GM21360 (cell line): ENCODE measurements at regions not wholly inside any gene's neighbourhood (a gene's known extent, or its start where the extent isn't known, plus 50 kb on each side); places are given as distances from the start of the nearest gene placed in this dataset.

Experiments
- ATAC-seq: cut with Tn5 transposase; IDR thresholded peaks from one replicate; pipeline ENCODE4 v1.9.1; 2021; ENCODE audit warnings: mild to moderate bottlenecking, moderate library complexity; ENCODE audit not compliant: unreplicated experiment

GRCh38 chr2:160868891-160869290 is 291.3 kb upstream of the TANK start:
- ATAC-seq, result no peak

- ATAC-seq, result no peak
Observed at GRCh38 chr2:160869411-160869810, 290.8 kb upstream of the TANK start.

GRCh38 chr2:160870729-160871465 is 289.3 kb upstream of the TANK start:
- ATAC-seq, result no peak

DNA sequence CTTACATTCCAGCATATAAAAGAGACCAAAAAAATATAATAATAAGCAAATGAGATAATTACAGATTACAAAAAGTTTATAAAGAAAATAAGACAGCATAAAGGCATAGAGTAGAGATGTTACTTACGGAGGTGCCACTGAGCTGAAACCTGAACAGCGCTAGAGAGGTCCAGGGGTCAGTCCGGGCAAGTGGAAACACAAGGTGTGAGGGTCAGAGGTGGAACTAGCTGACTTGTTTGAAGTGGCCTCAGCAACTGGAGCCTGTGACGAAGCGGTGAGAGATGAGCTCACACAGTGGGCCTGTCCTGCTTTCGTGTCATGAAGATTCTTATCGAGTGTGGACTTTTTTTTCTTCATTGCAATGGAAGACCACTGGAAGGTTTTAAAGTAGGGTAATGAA is 288.3 kb upstream of the TANK start:
- ATAC-seq, result no peak

GRCh38 chr2:160876029-160876428 is 284.2 kb upstream of the TANK start:
- no peak for ATAC-seq

DNA sequence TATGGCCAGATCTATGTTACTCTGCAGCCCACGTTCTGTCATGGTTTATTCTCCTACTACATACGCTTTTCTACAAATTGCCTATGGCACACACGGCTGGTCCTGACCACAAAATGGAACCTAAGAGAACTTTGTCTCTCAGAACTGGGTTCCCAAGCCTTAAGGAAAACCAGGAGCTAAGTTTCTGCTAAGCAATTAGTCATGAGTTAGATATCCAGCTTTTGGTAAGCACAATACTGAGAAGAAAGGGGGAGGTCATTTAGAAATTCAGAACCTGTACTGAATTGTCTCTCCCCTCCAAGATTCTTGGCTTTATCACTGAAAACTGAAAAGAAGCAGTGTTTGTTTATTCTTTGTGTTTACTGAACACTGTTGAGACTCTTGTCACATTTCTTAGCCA is 283.5 kb upstream of the TANK start:
- ATAC-seq, result no peak

GRCh38 chr2:160878618-160879017 is 281.6 kb upstream of the TANK start:
- ATAC-seq, result no peak

DNA sequence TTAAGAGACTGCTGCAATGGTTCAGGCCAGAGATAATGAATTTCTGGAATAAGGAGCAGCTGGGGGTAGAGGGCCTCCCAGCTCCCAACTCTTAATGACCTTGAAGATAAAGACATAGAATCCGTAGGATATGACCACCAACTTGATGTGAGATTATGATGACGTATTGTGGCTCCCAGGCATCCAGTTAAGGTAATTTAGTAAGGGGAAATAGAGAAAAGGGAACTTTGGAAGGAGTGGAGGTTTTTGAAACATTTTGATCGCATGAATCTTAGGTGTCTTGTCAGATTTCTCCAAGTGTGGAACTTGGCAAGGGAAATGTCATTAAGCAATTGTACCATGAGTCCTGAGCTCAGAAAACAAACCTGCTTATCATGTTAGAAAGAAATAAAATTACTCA is 277.3 kb upstream of the TANK start:
- ATAC-seq, result no peak

- ATAC-seq, result no peak
Observed at GRCh38 chr2:160884056-160884455, 276.2 kb upstream of the TANK start.

DNA sequence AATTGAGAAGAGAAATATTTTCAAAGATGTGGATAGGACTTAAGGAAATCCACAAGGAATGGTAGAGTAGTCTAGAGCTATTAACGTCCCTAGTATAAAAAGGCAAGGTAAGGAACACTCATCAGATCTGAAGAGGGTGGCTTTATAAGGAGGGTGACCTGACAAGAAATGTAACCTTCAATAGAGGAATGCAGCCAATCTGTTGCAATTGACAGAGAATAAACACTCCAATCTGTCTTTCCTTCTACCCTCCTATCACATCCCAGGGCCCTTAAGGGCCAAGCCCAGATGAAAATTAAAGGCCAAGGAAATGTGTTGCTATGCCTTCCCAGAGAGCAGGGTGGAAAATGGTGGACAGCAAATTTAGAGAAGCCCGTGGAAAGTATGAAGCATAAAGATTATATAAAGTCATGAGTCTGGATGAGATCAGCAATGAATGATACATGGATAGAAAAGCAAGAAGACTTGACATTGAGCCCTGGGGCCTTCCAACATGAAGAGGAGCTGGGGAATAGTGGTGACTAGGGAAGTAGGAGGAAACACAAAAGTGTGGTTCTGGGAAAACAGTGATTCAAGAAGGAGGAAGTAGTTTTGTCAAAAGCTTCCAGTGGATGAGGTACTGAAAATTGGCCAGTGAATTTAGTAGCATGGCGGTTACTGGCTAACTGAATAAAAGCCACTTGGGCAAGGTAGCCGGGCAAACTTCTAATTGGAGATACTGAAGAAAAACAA is 270.6 kb upstream of the TANK start:
- ATAC-seq, result no peak

GRCh38 chr2:160890667-160891352 is 269.4 kb upstream of the TANK start:
- no peak for ATAC-seq

GRCh38 chr2:160891353-160891740 is 268.9 kb upstream of the TANK start:
- ATAC-seq, result no peak

DNA sequence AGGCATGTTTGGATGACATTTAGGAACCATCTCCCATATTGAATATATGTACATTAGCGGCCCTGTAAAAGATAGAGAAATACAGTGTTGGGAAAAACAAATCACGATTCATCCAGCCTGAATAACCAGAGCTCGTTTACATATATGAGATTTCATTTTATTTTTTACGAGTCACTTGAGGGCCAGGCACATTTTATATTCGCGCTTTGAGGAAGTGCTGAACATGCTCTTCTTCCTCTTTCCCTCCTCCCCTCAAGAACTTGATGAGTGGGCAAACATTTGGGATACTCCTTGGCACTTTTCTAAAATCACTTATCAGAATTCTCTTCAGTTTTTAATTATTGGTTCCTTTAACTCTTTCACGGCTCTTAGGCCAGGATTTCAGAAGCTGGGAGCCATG is 268.0 kb upstream of the TANK start:
- ATAC-seq, result no peak

- ATAC-seq, result no peak
Observed at GRCh38 chr2:160893581-160893980, 266.6 kb upstream of the TANK start.

DNA sequence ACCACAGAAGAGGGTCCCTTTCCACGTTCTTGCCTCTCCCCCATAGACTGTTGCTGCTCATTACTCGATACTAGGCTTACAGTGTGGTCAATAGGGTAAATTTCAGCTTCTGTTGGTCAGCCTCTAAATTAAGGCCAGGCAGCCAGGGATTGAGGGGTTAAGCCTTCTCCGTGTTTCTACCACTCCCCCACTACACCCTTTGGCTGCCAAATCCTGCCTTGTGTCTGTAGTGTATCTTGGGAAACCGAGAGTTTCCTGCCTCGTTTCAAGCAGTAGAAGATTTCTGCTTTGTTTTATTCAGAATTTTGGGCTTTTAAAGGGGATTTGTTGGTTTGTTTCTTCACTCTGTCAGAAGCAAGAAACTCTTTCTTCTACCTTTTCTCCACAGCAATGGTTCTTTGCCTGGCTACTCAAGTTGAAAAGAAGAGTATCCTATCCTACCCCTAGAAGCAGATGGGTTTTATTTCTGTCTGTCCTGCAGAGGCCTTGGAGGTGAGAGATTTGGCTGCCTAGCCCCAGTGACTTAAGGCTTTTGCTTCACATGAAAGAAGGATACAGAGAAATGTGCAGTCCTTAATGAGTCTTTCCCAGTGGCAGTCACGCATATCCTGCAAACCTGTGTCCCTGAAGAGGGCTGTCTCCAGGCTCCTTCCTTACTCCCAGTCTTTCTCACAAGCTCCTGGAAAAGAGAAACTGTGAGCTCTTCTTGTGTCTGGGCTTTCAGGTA is 261.5 kb upstream of the TANK start:
- no peak for ATAC-seq

GRCh38 chr2:160901613-160902012 is 258.6 kb upstream of the TANK start:
- no peak for ATAC-seq

DNA sequence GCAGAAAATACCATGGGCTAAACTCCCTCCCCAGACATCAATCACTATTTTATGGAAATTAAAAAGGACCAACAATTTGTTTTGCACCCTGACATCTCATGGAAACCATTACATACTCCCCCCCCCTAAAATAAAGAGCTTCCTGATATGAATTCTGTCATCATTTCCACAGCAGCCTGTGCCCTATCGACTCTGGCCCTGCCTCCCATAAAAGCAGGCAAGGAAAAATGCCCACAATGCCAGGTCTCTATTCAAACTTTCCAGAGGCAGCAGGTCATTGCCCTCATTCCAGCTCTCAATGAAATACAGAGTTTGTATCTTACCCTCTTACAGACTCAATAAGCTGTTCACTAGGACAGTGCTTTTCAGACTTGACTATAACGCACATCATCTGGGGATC is 254.4 kb upstream of the TANK start:
- no peak for ATAC-seq

DNA sequence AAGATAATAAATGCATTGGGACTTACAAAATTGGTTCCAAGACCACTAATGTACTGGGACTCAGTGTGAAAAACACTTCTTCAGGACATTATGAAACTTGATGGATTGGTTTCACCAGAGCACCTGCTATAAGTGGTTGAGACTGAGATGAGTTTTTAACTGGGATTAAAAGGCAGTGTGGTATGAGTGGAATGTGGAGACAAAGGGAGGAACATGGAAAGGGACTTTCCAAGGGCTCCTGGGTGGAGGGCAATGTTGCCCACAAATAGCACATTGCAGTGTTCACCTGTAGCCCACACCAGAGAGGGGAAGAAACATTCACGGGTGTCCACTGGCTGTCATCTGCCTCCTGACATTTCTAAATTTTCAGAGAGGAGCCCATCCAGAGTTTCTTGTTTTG is 253.3 kb upstream of the TANK start:
- ATAC-seq, result no peak

DNA sequence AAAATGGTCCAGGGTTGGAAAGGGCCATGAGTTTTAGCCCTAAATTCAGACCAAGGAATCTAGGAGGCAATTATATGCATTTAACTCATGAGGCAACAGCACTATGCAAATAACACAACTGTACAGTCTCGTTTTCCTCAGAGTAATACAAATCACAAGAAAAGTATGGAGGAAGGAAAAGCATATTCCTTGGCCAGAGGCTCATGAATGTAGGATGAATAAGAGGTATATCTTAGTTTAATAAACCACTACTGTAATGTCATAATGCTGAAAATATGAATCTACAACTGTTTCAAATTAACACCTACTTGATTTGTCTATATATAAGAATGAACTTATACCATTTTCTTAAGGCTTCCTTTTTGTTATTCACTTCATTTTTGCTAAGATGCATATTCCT is 252.5 kb upstream of the TANK start:
- no peak for ATAC-seq

GRCh38 chr2:160908157-160908556 is 252.1 kb upstream of the TANK start:
- ATAC-seq, result no peak

DNA sequence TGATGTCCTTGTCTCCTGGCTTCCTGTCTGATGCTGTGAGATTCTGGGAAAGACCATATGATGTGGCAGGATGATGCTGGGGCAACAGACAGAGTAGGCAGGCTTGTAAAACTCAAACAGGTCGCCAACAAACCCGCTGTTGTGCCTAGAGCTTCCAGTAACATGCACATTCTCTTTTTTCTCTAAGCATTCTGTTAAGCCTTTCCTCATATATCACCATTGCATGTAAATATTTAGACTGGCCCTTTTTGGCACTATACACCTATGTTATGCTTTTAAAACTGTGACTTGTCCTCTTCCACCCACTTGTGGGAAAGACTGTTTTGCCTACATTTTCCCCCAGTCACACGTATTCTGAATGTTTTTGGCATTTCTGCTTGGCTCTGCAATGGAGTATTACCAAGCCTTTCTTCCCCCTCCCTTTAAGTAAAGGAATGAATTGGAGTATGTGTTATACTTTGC is 250.4 kb upstream of the TANK start:
- ATAC-seq, result no peak
